AG08395 (cell line): ENCODE measurements at regions not wholly inside any gene's neighbourhood (a gene's known extent, or its start where the extent isn't known, plus 50 kb on each side); places are given as distances from the start of the nearest gene placed in this dataset.
"Not testable (repeated sequence)": the region's sequence is repeated elsewhere in the genome, so short reads cannot be mapped to it uniquely, and the experiment has no call there.

Experiments used
- DNase-seq: peaks from one replicate; pipeline ENCODE4 v3.0.0; 2012; ENCODE audit warnings: mixed read lengths, low spot score

- no peak for DNase-seq
Observed at GRCh38 chr2:35933031-35933430, 422.5 kb upstream of the CRIM1 start.

GRCh38 chr2:35932276-35932963, 423.2 kb upstream of the CRIM1 start:
- no peak for DNase-seq

- no peak for DNase-seq
Observed at GRCh38 chr2:35931626-35932025, 424.0 kb upstream of the CRIM1 start.

- DNase-seq = no peak
Observed at GRCh38 chr2:35931115-35931514, 424.5 kb upstream of the CRIM1 start.

- DNase-seq = no peak
Observed at GRCh38 chr2:35929551-35929950, 426.0 kb upstream of the CRIM1 start.

GRCh38 chr2:35920061-35920460, 435.5 kb upstream of the CRIM1 start:
- DNase-seq = no peak

- DNase-seq = no peak
Observed at GRCh38 chr2:35915261-35915660, 440.3 kb upstream of the CRIM1 start.

- no peak for DNase-seq
Observed at GRCh38 chr2:35891936-35892335, 463.6 kb upstream of the CRIM1 start.

GRCh38 chr2:35891528-35891927, 464.1 kb upstream of the CRIM1 start:
- no peak for DNase-seq

GRCh38 chr2:35887146-35887545, 468.4 kb upstream of the CRIM1 start:
- no peak for DNase-seq

GRCh38 chr2:35873921-35874320, 481.7 kb upstream of the CRIM1 start:
- no peak for DNase-seq

- peak; percentile 2 for DNase-seq
Observed at GRCh38 chr2:35871672-35872071, 483.9 kb upstream of the CRIM1 start.

- DNase-seq = no peak
Observed at GRCh38 chr2:35870713-35871112, 484.9 kb upstream of the CRIM1 start.

- no peak for DNase-seq
Observed at GRCh38 chr2:35864141-35864540, 491.4 kb upstream of the CRIM1 start.

- DNase-seq = no peak
Observed at GRCh38 chr2:35858216-35858615, 497.4 kb upstream of the CRIM1 start.

GRCh38 chr2:35857498-35857897, 498.1 kb upstream of the CRIM1 start:
- no peak for DNase-seq

- no peak for DNase-seq
Observed at GRCh38 chr2:35831385-35831784, 524.2 kb upstream of the CRIM1 start.

- no peak for DNase-seq
Observed at GRCh38 chr2:35830833-35831232, 524.7 kb upstream of the CRIM1 start.

GRCh38 chr2:35827086-35827485, 528.5 kb upstream of the CRIM1 start:
- no peak for DNase-seq

GRCh38 chr2:35822716-35823115, 532.9 kb upstream of the CRIM1 start:
- DNase-seq = no peak

GRCh38 chr2:35821675-35822074, 533.9 kb upstream of the CRIM1 start:
- no peak for DNase-seq

GRCh38 chr2:35820391-35820790, 535.2 kb upstream of the CRIM1 start:
- DNase-seq = no peak

- DNase-seq = no peak
Observed at GRCh38 chr2:35819033-35819432, 536.5 kb upstream of the CRIM1 start.

- not testable (repeated sequence) for DNase-seq
Observed at GRCh38 chr2:35818359-35818758, 537.2 kb upstream of the CRIM1 start.
